CD14-positive monocyte (primary cell): ENCODE measurements at regions not wholly inside any gene's neighbourhood (a gene's known extent, or its start where the extent isn't known, plus 50 kb on each side); places are given as distances from the start of the nearest gene placed in this dataset.

Experiments used
- DNase-seq, 3 donors: peaks; one replicate each; pipeline ENCODE4 v3.0.0-alpha.2; 2011 to 2022
- H2AFZ ChIP-seq: 2 replicates; pipeline ENCODE4 v1.6.0; 2012; ENCODE audit warnings: mild to moderate bottlenecking, low read depth, low read length, inconsistent platforms; ENCODE audit not compliant: insufficient read depth, poor library complexity, severe bottlenecking
- H3K27ac ChIP-seq, 2 donors: 1 replicate in 1 of 2; 2 replicates in 1 of 2; pipeline ENCODE4 v1.5.1; 2012 to 2013; ENCODE audit warnings: low read length in 2 of 2, control low read depth in 1 of 2, inconsistent platforms in 1 of 2, low read depth in 1 of 2, mild to moderate bottlenecking in 1 of 2
- H3K27me3 ChIP-seq, 2 donors: one replicate each; pipeline versions ENCODE4 v1.6.0 to v1.6.1; 2011 to 2013; ENCODE audit warnings: low read length in 2 of 2; ENCODE audit not compliant: control insufficient read depth in 2 of 2, insufficient read depth in 2 of 2
- H3K36me3 ChIP-seq, 2 donors: replicated peaks in 1 of 2; 1 replicate in 1 of 2; 2 replicates in 1 of 2; pipeline versions ENCODE4 v1.5.1 to v1.6.1; 2012 to 2013; ENCODE audit warnings: low read length in 2 of 2, control low read depth in 1 of 2, inconsistent platforms in 1 of 2, mild to moderate bottlenecking in 1 of 2; ENCODE audit not compliant: insufficient read depth in 2 of 2, control insufficient read depth in 1 of 2
- H3K4me1 ChIP-seq, 2 donors: 1 replicate in 1 of 2; 2 replicates in 1 of 2; pipeline versions ENCODE4 v1.5.1 to v1.6.1; 2012 to 2013; ENCODE audit warnings: low read length in 2 of 2, control low read depth in 1 of 2, inconsistent platforms in 1 of 2, mild to moderate bottlenecking in 1 of 2, moderate library complexity in 1 of 2; ENCODE audit not compliant: insufficient read depth in 2 of 2, control insufficient read depth in 1 of 2
- H3K4me2 ChIP-seq: replicated peaks from 2 replicates; pipeline ENCODE3; 2012; ENCODE audit warnings: low read length, moderate library complexity, mild to moderate bottlenecking; ENCODE audit not compliant: poor library complexity, severe bottlenecking; ENCODE audit errors: extremely low read depth
- H3K4me3 ChIP-seq, 3 experiments: fragments of 200-600 bp in 1 of 3; sonication (generic) in 1 of 3; replicated peaks in 1 of 3; 1 replicate in 2 of 3; 2 replicates in 1 of 3; pipeline ENCODE4 v1.5.1; 2011 to 2013; ENCODE audit warnings: low read length in 3 of 3, mild to moderate bottlenecking in 3 of 3, control low read depth in 2 of 3, low read depth in 2 of 3, inconsistent platforms in 1 of 3, moderate library complexity in 1 of 3
- H3K79me2 ChIP-seq: 2 replicates; pipeline ENCODE4 v1.6.0; 2012; ENCODE audit warnings: mild to moderate bottlenecking, control low read depth, inconsistent platforms, low read length, moderate library complexity; ENCODE audit not compliant: insufficient read depth
- H3K9ac ChIP-seq: 2 replicates; pipeline ENCODE4 v1.6.0; 2017; ENCODE audit warnings: low read length, mild to moderate bottlenecking; ENCODE audit not compliant: insufficient read depth, poor library complexity, severe bottlenecking
- H3K9me3 ChIP-seq, 2 donors: replicated peaks in 1 of 2; 1 replicate in 1 of 2; 2 replicates in 1 of 2; pipeline versions ENCODE4 v1.5.1 to v1.6.1; 2012 to 2013; ENCODE audit warnings: low read length in 2 of 2, control low read depth in 1 of 2; ENCODE audit not compliant: control insufficient read depth in 1 of 2, insufficient read depth in 1 of 2
- H4K20me1 ChIP-seq: 2 replicates; pipeline ENCODE4 v1.6.0; 2012; ENCODE audit warnings: mild to moderate bottlenecking, low read length, control low read depth, moderate library complexity; ENCODE audit not compliant: insufficient read depth
- H3K27ac Mint-ChIP-seq, 7 donors: one replicate each; pipeline ENCODE4 v1.8.0; 2020; ENCODE audit warnings: mild to moderate bottlenecking in 7 of 7, mixed read lengths in 7 of 7, moderate library complexity in 6 of 7, inconsistent platforms in 2 of 7
- H3K27me3 Mint-ChIP-seq, 3 donors: one replicate each; pipeline ENCODE4 v1.8.0; 2021 to 2022; ENCODE audit warnings: low read depth in 3 of 3, mild to moderate bottlenecking in 3 of 3, mixed read lengths in 3 of 3, moderate library complexity in 3 of 3, inconsistent platforms in 1 of 3
- H3K36me3 Mint-ChIP-seq, 2 donors: one replicate each; pipeline ENCODE4 v1.8.0; 2020; ENCODE audit warnings: mixed read lengths in 2 of 2, inconsistent platforms in 1 of 2, mild to moderate bottlenecking in 1 of 2
- H3K4me1 Mint-ChIP-seq: one replicate; pipeline ENCODE4 v1.8.0; 2020; ENCODE audit warnings: mild to moderate bottlenecking, mixed read lengths
- H3K4me3 Mint-ChIP-seq, 2 donors: one replicate each; pipeline ENCODE4 v1.8.0; 2020; ENCODE audit warnings: mild to moderate bottlenecking in 2 of 2, mixed read lengths in 2 of 2, moderate library complexity in 1 of 2
- H3K9me3 Mint-ChIP-seq, 7 donors: one replicate each; pipeline ENCODE4 v1.8.0; 2020 to 2022; ENCODE audit warnings: mixed read lengths in 7 of 7, mild to moderate bottlenecking in 6 of 7, moderate library complexity in 6 of 7, inconsistent platforms in 2 of 7
- WGBS: methylation state at CpG from one replicate; pipeline ENCODE4 v1.1.5; 2013; ENCODE audit warnings: missing lambda C conversion rate; ENCODE audit not compliant: insufficient coverage; 5-methylcytosine and 5-hydroxymethylcytosine counted together
- intact Hi-C, 2 donors: fragments of 100-400 bp; cut with micrococcal nuclease; formaldehyde crosslinking; loops; one replicate each; pipeline versions ENCODE4 v1.15.0 to v1.15.1; 2023
- TF ChIP-seq, protein P1 (sequence below): fragments of 200-600 bp; IDR thresholded peaks from one replicate; pipeline ENCODE4 v1.8.0; 2022; ENCODE audit warnings: antibody characterized with exemption, mild to moderate bottlenecking

DNA sequence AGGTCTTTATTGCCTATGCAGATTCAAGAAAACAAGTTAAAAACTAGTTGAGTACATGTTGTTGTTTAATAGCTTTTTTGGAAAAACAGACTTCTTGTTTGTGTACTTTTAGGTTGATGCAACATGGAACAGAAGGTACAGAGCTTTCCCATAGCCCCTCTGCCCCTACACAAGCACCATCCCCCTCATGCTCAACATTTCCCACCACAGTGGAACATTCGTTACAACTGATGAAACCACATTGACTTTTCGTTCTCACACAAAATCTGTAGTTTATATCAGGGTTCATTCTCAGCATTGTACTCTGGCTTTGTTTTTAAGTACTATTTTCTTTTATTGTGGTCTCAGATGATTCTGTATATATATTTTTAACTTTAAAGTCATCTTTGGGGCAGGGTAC is 1054.6 kb downstream of the NTRK3 start:
- H3K4me2 ChIP-seq, result no peak overlapping the region
- no peaks in the 10 kb centered on the region for H3K4me1 ChIP-seq
- H3K79me2 ChIP-seq, result no peaks in the 10 kb centered on the region
- intact Hi-C loops, result no loop called here
- Mint-ChIP-seq H3K4me3 (no peak overlapping the region), H3K4me1 (no peaks in the 10 kb centered on the region), H3K27ac (no peak overlapping the region), H3K36me3 (no peaks in the 10 kb centered on the region), H3K9me3 (peaks cover under 1 to 13% (median 5%) of the 10 kb centered on the region in 7 donors), H3K27me3 (no peaks in the 10 kb centered on the region)
- WGBS, result 43% methylated on average over 1 of the region's 2 CpGs
- no peaks in the 10 kb centered on the region for H3K36me3 ChIP-seq
- H3K27ac ChIP-seq, result no peak overlapping the region
- no peaks in the 10 kb centered on the region for H4K20me1 ChIP-seq
- no peak overlapping the region for H3K4me3 ChIP-seq
- H3K27me3 ChIP-seq, result no peaks in the 10 kb centered on the region
- H2AFZ ChIP-seq, result no peak overlapping the region
- DNase-seq, result no peak
- TF ChIP-seq, protein P1, sequence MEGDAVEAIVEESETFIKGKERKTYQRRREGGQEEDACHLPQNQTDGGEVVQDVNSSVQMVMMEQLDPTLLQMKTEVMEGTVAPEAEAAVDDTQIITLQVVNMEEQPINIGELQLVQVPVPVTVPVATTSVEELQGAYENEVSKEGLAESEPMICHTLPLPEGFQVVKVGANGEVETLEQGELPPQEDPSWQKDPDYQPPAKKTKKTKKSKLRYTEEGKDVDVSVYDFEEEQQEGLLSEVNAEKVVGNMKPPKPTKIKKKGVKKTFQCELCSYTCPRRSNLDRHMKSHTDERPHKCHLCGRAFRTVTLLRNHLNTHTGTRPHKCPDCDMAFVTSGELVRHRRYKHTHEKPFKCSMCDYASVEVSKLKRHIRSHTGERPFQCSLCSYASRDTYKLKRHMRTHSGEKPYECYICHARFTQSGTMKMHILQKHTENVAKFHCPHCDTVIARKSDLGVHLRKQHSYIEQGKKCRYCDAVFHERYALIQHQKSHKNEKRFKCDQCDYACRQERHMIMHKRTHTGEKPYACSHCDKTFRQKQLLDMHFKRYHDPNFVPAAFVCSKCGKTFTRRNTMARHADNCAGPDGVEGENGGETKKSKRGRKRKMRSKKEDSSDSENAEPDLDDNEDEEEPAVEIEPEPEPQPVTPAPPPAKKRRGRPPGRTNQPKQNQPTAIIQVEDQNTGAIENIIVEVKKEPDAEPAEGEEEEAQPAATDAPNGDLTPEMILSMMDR, result no peak
- H3K9ac ChIP-seq, result no peak overlapping the region
- H3K9me3 ChIP-seq, result peaks cover under 1 to 5% of the 10 kb centered on the region in 2 donors

DNA sequence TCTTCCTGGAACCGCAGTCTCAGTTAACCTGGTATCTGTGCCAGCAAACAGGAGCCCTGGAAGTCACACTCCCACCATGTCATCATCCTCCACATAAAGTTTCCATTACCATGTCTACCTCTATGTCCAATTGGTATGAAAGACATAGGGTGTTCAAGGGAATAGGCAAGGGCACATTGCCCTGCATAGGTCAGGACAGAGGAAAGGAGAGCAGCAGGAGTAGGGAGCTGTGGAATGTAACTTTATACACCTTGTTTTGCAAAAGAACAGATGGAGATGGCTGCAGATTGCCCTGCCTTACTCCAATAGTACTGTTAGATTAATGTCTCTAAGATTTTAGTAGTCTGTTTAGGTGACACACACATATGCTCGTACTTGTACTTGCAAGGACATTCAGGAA is 1056.4 kb downstream of the NTRK3 start:
- H3K4me3 Mint-ChIP-seq, result no peak overlapping the region
- H3K9me3 Mint-ChIP-seq, result peaks cover 2 to 19% (median 10%) of the 10 kb centered on the region in 7 donors
- WGBS, result 50% methylated on average over 1 of the region's 2 CpGs

More for the DNA sequence above, 1056.4 kb downstream of the NTRK3 start:
- no peaks in the 10 kb centered on the region for H3K36me3 Mint-ChIP-seq
- no peaks in the 10 kb centered on the region for H3K27me3 Mint-ChIP-seq
- Histone ChIP-seq H3K4me2 (no peak overlapping the region), H3K4me1 (no peaks in the 10 kb centered on the region), H3K27me3 (no peaks in the 10 kb centered on the region), H4K20me1 (no peaks in the 10 kb centered on the region), H2AFZ (no peak overlapping the region), H3K27ac (no peak overlapping the region), H3K79me2 (no peaks in the 10 kb centered on the region), H3K4me3 (no peak overlapping the region), H3K9me3 (peaks cover 9 to 11% of the 10 kb centered on the region in 2 donors), H3K36me3 (no peaks in the 10 kb centered on the region), H3K9ac (no peak overlapping the region)
- no peak for DNase-seq
- intact Hi-C loops, result no loop called here
- TF ChIP-seq, protein P1, result no peak
- H3K4me1 Mint-ChIP-seq, result no peaks in the 10 kb centered on the region
- no peak overlapping the region for H3K27ac Mint-ChIP-seq
